ENCODE measurements at regions not wholly inside any gene's neighbourhood (a gene's known extent, or its start where the extent isn't known, plus 50 kb on each side); places are given as distances from the start of the nearest gene placed in this dataset.
"Not testable (repeated sequence)": the region's sequence is repeated elsewhere in the genome, so short reads cannot be mapped to it uniquely, and the experiment has no call there.

- DNase-seq = no peak
Measured at GRCh38 chr9:81321551-81321950, 367.8 kb downstream of the TLE1 start.

GRCh38 chr9:81320909-81321482, 368.4 kb downstream of the TLE1 start:
- DNase-seq = no peak

- DNase-seq = no peak
Measured at GRCh38 chr9:81318571-81318970, 370.8 kb downstream of the TLE1 start.

GRCh38 chr9:81317939-81318338, 371.4 kb downstream of the TLE1 start:
- no peak for DNase-seq

GRCh38 chr9:81317223-81317622, 372.1 kb downstream of the TLE1 start:
- DNase-seq = no peak

GRCh38 chr9:81314490-81314889, 374.9 kb downstream of the TLE1 start:
- no peak for DNase-seq

GRCh38 chr9:81313877-81314276, 375.5 kb downstream of the TLE1 start:
- no peak for DNase-seq

GRCh38 chr9:81312346-81312745, 377.0 kb downstream of the TLE1 start:
- DNase-seq = no peak

- DNase-seq = no peak
Measured at GRCh38 chr9:81308404-81308803, 380.9 kb downstream of the TLE1 start.

- not testable (repeated sequence) for DNase-seq
Measured at GRCh38 chr9:81307791-81308190, 381.6 kb downstream of the TLE1 start.

- no peak for DNase-seq
Measured at GRCh38 chr9:81305561-81306182, 383.7 kb downstream of the TLE1 start.

- no peak for DNase-seq
Measured at GRCh38 chr9:81303658-81304057, 385.7 kb downstream of the TLE1 start.

- no peak for DNase-seq
Measured at GRCh38 chr9:81293651-81294050, 395.7 kb downstream of the TLE1 start.

- DNase-seq = no peak
Measured at GRCh38 chr9:81292056-81292805, 397.1 kb downstream of the TLE1 start.

- DNase-seq = no peak
Measured at GRCh38 chr9:81289622-81290021, 399.7 kb downstream of the TLE1 start.

- no peak for DNase-seq
Measured at GRCh38 chr9:81268048-81268447, 421.3 kb downstream of the TLE1 start.

- DNase-seq = no peak
Measured at GRCh38 chr9:81266674-81267073, 422.7 kb downstream of the TLE1 start.

- DNase-seq = no peak
Measured at GRCh38 chr9:81266086-81266485, 423.3 kb downstream of the TLE1 start.

- DNase-seq = no peak
Measured at GRCh38 chr9:81264516-81264915, 424.8 kb downstream of the TLE1 start.

GRCh38 chr9:81259896-81260295, 429.5 kb downstream of the TLE1 start:
- DNase-seq = no peak

- no peak for DNase-seq
Measured at GRCh38 chr9:81256368-81256767, 433.0 kb downstream of the TLE1 start.

GRCh38 chr9:81250606-81251005, 438.7 kb downstream of the TLE1 start:
- no peak for DNase-seq

GRCh38 chr9:81250041-81250440, 439.3 kb downstream of the TLE1 start:
- no peak for DNase-seq

- DNase-seq = no peak
Measured at GRCh38 chr9:81245254-81245956, 443.9 kb downstream of the TLE1 start.
